Hepatocyte (in vitro differentiated cells): ENCODE measurements at regions not wholly inside any gene's neighbourhood (a gene's known extent, or its start where the extent isn't known, plus 50 kb on each side); places are given as distances from the start of the nearest gene placed in this dataset.

Experiments used
- CTCF ChIP-seq: fragments of 200-600 bp; sonication (generic); IDR thresholded peaks from 2 replicates; pipeline ENCODE4 v1.5.1; 2016; ENCODE audit warnings: antibody characterized with exemption, mild to moderate bottlenecking; ENCODE audit not compliant: poor library complexity
- EZH2 ChIP-seq: fragments of 200-600 bp; sonication (generic); IDR thresholded peaks from 2 replicates; pipeline ENCODE4 v1.6.1; 2016; ENCODE audit warnings: antibody characterized with exemption, mild to moderate bottlenecking, borderline replicate concordance

DNA sequence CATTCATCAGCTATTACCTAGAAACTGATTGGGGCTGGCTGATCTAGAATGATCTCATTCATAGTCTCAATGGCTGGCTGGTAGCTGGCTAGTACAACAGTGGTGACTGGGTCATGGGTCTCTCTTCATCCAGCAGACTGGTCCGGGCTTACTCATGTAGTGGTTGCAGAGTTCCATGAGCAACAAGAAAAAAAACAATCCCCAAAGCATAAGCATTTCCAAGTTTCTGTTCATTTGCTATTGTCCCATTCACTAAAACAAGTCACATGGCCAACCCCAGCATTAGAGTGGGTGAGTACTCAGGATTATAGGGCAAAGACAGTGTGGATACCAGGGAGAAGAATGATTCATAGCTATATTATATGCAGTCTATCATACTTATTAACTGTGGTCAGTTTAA, 85.2 kb upstream of the SEMA3C start:
- TF ChIP-seq CTCF: no peak
- TF ChIP-seq EZH2: no peak
